ENCODE measurements at regions not wholly inside any gene's neighbourhood (a gene's known extent, or its start where the extent isn't known, plus 50 kb on each side); places are given as distances from the start of the nearest gene placed in this dataset.

DNA sequence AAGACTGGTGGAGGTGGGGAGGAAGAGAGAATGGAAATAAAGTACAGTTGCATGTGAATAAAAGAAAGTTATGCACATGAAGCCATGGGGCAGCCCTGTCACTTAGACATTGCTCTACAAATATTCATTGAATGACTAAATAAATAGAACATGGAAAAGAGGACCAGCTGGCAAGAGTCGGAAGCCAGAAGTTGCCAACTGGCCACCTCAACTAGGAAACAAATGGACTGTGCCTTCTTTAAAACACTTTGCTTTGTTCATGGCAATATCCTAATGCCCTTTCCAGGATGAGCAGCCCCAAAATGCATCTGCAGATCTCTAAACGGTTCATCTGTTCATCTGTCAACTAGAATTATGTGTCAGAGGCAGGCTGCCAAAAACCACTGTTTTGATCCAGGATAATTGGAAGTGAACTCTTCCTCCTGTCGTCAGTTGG is 157.3 kb downstream of the NOC3L start:
- TF ChIP-seq, protein P1, sequence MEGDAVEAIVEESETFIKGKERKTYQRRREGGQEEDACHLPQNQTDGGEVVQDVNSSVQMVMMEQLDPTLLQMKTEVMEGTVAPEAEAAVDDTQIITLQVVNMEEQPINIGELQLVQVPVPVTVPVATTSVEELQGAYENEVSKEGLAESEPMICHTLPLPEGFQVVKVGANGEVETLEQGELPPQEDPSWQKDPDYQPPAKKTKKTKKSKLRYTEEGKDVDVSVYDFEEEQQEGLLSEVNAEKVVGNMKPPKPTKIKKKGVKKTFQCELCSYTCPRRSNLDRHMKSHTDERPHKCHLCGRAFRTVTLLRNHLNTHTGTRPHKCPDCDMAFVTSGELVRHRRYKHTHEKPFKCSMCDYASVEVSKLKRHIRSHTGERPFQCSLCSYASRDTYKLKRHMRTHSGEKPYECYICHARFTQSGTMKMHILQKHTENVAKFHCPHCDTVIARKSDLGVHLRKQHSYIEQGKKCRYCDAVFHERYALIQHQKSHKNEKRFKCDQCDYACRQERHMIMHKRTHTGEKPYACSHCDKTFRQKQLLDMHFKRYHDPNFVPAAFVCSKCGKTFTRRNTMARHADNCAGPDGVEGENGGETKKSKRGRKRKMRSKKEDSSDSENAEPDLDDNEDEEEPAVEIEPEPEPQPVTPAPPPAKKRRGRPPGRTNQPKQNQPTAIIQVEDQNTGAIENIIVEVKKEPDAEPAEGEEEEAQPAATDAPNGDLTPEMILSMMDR (IDR thresholded peaks at IDR 0.05): no peak
- WGBS, 2 donors: 33 to 44% methylated on average over 3 of the region's 3 CpGs
- H3K36me3 ChIP-seq: no peaks in the 10 kb centered on the region
- peaks cover 0 to 4% (median 0%) of the 10 kb centered on the region in 11 donors for H3K9me3 ChIP-seq
- intact Hi-C loops (cut with DNase I): no loop called here
- DNase-seq (peak in 1 of 2 donors; percentile 30), ATAC-seq (no peak)
- H3K4me3 ChIP-seq: no peak overlapping the region
- H3K27me3 ChIP-seq: no peaks in the 10 kb centered on the region
- H3K27ac ChIP-seq: no peak overlapping the region
- H3K4me1 ChIP-seq: peaks cover 1 to 35% (median 22%) of the 10 kb centered on the region in 9 donors

DNA sequence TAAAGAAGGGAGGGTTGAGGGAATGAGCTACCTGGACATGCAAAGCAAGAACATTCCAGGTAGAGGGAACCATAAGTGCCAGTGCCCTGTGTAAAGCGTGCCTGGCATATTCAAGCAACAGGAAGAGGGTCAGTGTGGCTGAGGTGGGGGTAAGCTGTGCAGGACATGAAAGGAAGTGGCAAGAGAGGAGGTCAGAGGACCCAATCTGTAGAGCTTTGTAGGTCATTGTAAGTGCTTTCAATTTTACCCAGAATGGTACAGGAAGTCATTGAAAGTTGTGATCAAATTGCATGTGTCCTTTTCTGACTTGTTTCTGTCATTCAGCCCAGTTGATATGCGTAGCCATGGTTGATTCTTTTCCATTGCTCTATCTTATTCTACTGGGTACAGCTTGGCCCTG is 156.6 kb downstream of the NOC3L start:
- no peak overlapping the region for H3K4me3 ChIP-seq
- TF ChIP-seq, protein P1 (IDR thresholded peaks at IDR 0.05): no peak
- H3K36me3 ChIP-seq: no peaks in the 10 kb centered on the region
- no peak for ATAC-seq
- H3K9me3 ChIP-seq: peaks cover 0 to 4% (median 0%) of the 10 kb centered on the region in 11 donors
- DNase-seq: no peak
- no peaks in the 10 kb centered on the region for H3K27me3 ChIP-seq
- intact Hi-C loops (cut with DNase I): no loop called here
- WGBS, 2 donors: 48 to 67% methylated on average over 2 of the region's 2 CpGs
- peaks cover 9 to 43% (median 30%) of the 10 kb centered on the region in 9 donors for H3K4me1 ChIP-seq
- no peak overlapping the region for H3K27ac ChIP-seq

GRCh38 chr10:94208315-94208714 is 154.4 kb downstream of the NOC3L start:
- no peak for DNase-seq

DNA sequence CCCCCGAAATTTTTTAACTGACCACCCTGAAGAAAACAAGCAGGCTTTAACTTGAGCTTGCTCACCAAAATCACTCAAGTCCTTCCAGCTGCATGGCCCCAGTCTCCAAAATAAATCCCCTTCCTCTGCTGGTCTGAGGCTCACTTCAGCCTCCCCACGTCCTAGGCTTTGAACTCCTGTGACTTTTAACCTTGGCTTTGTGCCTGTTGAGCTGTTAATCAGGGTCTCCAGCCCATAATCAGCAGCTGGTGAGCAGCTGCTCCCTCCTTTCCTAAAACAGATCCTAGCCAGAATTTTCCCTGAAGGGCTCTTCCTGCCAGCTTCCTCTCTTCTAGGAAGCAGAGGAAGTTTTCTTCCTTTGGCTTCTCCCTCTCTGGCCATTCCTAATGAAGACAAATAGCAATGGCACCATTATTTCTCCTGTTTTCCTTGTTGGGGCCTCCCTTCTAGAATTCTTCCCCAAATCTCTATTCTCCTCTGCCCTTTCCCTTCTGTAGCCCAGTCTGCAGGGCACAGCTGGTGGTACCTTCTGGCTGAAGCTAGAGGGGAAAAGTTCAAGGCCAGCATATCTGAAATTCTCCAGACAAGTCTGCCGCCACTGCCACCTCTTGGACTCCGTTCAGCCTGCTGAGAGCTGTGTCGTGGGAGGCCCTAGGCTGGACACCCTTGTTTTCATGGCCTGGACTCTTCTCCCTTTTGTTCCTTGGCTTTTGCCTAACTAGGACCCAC is 152.1 kb downstream of the NOC3L start:
- Histone ChIP-seq H3K9me3 (peaks cover 0 to 4% (median 0%) of the 10 kb centered on the region in 11 donors), H3K36me3 (no peaks in the 10 kb centered on the region), H3K27me3 (no peaks in the 10 kb centered on the region), H3K4me3 (no peak overlapping the region), H3K27ac (peak overlapping the region in 8 of 10 donors; percentile 3 to 61 (median 40)), H3K4me1 (peaks cover 9 to 57% (median 42%) of the 10 kb centered on the region in 9 donors)
- DNase-seq (peak in 1 of 2 donors; percentile 58), ATAC-seq (peak; percentile 41 to 70 (median 50))
- 26 to 36% methylated on average over 5 of the region's 5 CpGs for WGBS, 2 donors
- TF ChIP-seq, protein P1 (IDR thresholded peaks at IDR 0.05): peak in 1 of 9 donors; percentile 6
- intact Hi-C loops (cut with DNase I): no loop called here

More at GRCh38 chr10:94208315-94208714, 154.4 kb downstream of the NOC3L start:
- 94 to 95% methylated on average over 1 of the region's 1 CpG for WGBS, 2 donors
- Histone ChIP-seq H3K27ac (no peak overlapping the region), H3K36me3 (no peaks in the 10 kb centered on the region), H3K27me3 (no peaks in the 10 kb centered on the region), H3K9me3 (peaks cover 0 to 4% (median 0%) of the 10 kb centered on the region in 11 donors), H3K4me3 (no peak overlapping the region), H3K4me1 (peaks cover 9 to 48% (median 36%) of the 10 kb centered on the region in 9 donors)
- TF ChIP-seq, protein P1 (IDR thresholded peaks at IDR 0.05): no peak
- intact Hi-C loops (cut with DNase I): no loop called here
- no peak for ATAC-seq
